ENCODE measurements at regions not wholly inside any gene's neighbourhood (a gene's known extent, or its start where the extent isn't known, plus 50 kb on each side); places are given as distances from the start of the nearest gene placed in this dataset.

DNA sequence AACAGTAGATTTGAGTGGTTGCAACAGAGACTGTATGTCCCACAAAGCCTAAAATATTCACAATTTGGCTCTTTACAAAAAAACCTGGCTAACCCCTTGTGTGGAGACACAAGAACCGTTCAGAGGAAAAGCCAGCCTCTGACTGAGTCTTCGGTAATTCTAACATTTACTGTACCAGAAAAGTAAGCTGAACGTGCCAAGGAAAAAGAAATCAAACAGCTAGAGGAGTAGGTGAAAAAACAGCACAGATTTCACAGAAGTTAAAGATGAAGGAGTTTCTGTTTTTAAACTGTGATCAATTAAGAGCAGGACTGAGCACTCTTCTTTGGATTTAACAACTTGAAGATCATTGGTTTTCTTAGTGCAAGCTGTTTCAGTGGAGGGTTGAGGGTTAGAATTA is 424.7 kb upstream of the KIRREL3 start:
- TF ChIP-seq, protein P1, sequence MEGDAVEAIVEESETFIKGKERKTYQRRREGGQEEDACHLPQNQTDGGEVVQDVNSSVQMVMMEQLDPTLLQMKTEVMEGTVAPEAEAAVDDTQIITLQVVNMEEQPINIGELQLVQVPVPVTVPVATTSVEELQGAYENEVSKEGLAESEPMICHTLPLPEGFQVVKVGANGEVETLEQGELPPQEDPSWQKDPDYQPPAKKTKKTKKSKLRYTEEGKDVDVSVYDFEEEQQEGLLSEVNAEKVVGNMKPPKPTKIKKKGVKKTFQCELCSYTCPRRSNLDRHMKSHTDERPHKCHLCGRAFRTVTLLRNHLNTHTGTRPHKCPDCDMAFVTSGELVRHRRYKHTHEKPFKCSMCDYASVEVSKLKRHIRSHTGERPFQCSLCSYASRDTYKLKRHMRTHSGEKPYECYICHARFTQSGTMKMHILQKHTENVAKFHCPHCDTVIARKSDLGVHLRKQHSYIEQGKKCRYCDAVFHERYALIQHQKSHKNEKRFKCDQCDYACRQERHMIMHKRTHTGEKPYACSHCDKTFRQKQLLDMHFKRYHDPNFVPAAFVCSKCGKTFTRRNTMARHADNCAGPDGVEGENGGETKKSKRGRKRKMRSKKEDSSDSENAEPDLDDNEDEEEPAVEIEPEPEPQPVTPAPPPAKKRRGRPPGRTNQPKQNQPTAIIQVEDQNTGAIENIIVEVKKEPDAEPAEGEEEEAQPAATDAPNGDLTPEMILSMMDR (IDR thresholded peaks at IDR 0.05; ENCODE audit: extremely low read depth in 1 of 2, insufficient read depth in 1 of 2, low read depth in 1 of 2, low read length in 2 of 2), result no peak
- TF ChIP-seq POLR2AphosphoS5 (IDR thresholded peaks at IDR 0.05; ENCODE audit: insufficient read depth, low read depth, low read length) (no peak), GATA2 (IDR thresholded peaks at IDR 0.05; ENCODE audit: insufficient read depth, insufficient read length, low read depth, low read length) (no peak), EZH2 (IDR thresholded peaks at IDR 0.05; ENCODE audit: borderline replicate concordance, low read depth, low read length, severe bottlenecking) (no peak), MYC (IDR thresholded peaks at IDR 0.05; ENCODE audit: low read depth, low read length) (no peak), POLR2A (IDR thresholded peaks at IDR 0.05; ENCODE audit: low read depth, low read length) (no peak), JUN (IDR thresholded peaks at IDR 0.05; ENCODE audit: borderline replicate concordance, insufficient read depth, insufficient read length, low read depth) (no peak), FOS (IDR thresholded peaks at IDR 0.05; ENCODE audit: borderline replicate concordance, insufficient read depth, low read length) (no peak)
- TF ChIP-seq, protein P2, sequence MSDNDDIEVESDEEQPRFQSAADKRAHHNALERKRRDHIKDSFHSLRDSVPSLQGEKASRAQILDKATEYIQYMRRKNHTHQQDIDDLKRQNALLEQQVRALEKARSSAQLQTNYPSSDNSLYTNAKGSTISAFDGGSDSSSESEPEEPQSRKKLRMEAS (IDR thresholded peaks at IDR 0.05; ENCODE audit: insufficient read depth, insufficient read length), result no peak

Measured in endothelial cell of umbilical vein (primary cell).